ENCODE measurements at regions not wholly inside any gene's neighbourhood (a gene's known extent, or its start where the extent isn't known, plus 50 kb on each side); places are given as distances from the start of the nearest gene placed in this dataset.
A peak's percentile ranks its signal among the peaks of the same experiment; 100 is the strongest.

DNA sequence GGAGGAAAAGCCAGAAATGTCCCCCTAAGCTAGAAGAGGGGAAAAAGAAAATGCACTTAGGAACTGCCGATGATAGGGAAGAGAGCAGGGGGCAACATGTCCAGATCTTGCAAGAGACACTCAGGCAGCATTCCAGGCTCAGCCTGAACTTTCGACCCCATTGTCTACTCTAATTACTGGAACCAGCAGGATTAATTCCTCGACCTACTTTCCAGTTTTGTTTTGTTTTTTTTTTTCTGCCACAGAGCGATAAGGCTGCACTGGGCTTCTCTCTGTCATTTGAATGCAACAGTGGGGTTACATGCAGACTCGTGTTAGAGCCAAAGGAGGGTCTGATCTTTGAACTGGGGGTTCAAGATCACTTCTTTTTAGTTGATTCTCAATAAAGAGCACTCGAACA lies 68.7 kb upstream of the MED13L start:
- Histone ChIP-seq H3K27me3 (ENCODE audit: control insufficient read depth, insufficient read depth, low read length) (no peaks in the 10 kb centered on the region), H3K27ac (ENCODE audit: low read length) (no peak overlapping the region), H3K36me3 (ENCODE audit: control insufficient read depth, insufficient read depth, low read length) (no peaks in the 10 kb centered on the region), H3K4me3 (ENCODE audit: low read length) (no peak overlapping the region), H3K9me3 (replicated peaks; ENCODE audit: control insufficient read depth, low read depth, low read length) (peaks cover 6% of the 10 kb centered on the region), H3K4me1 (ENCODE audit: control insufficient read depth, insufficient read depth, low read length) (peaks cover 3% of the 10 kb centered on the region)
- 34% methylated on average over 3 of the region's 6 CpGs for WGBS (ENCODE audit: insufficient coverage)
- DNase-seq, result peak; percentile 58

GRCh38 chr12:116346741-116347140 lies 69.2 kb upstream of the MED13L start:
- no peak overlapping the region for H3K4me3 ChIP-seq (ENCODE audit: low read length)
- no peak overlapping the region for H3K27ac ChIP-seq (ENCODE audit: low read length)
- no peaks in the 10 kb centered on the region for H3K36me3 ChIP-seq (ENCODE audit: control insufficient read depth, insufficient read depth, low read length)
- peaks cover 6% of the 10 kb centered on the region for H3K9me3 ChIP-seq (replicated peaks; ENCODE audit: control insufficient read depth, low read depth, low read length)
- DNase-seq, result peak; percentile 76
- no peaks in the 10 kb centered on the region for H3K27me3 ChIP-seq (ENCODE audit: control insufficient read depth, insufficient read depth, low read length)
- peaks cover 3% of the 10 kb centered on the region for H3K4me1 ChIP-seq (ENCODE audit: control insufficient read depth, insufficient read depth, low read length)
- no CpG with 5 or more reads among the region's 4 CpGs for WGBS (ENCODE audit: insufficient coverage)

- no peak overlapping the region for H3K4me3 ChIP-seq (ENCODE audit: low read length)
- no CpG with 5 or more reads among the region's 1 CpG for WGBS (ENCODE audit: insufficient coverage)
- H3K36me3 ChIP-seq (ENCODE audit: control insufficient read depth, insufficient read depth, low read length), result no peaks in the 10 kb centered on the region
- peaks cover 4% of the 10 kb centered on the region for H3K9me3 ChIP-seq (replicated peaks; ENCODE audit: control insufficient read depth, low read depth, low read length)
- H3K4me1 ChIP-seq (ENCODE audit: control insufficient read depth, insufficient read depth, low read length), result peaks cover 3% of the 10 kb centered on the region
- no peak overlapping the region for H3K27ac ChIP-seq (ENCODE audit: low read length)
- DNase-seq, result no peak
- H3K27me3 ChIP-seq (ENCODE audit: control insufficient read depth, insufficient read depth, low read length), result no peaks in the 10 kb centered on the region
These were observed 69.8 kb upstream of the MED13L start for GRCh38 chr12:116347265-116347664.

GRCh38 chr12:116352315-116352835 lies 74.9 kb upstream of the MED13L start:
- H3K4me1 ChIP-seq (ENCODE audit: control insufficient read depth, insufficient read depth, low read length), result no peaks in the 10 kb centered on the region
- H3K27ac ChIP-seq (ENCODE audit: low read length), result no peak overlapping the region
- WGBS (ENCODE audit: insufficient coverage), result 85% methylated on average over 2 of the region's 4 CpGs
- peaks cover 2% of the 10 kb centered on the region for H3K9me3 ChIP-seq (replicated peaks; ENCODE audit: control insufficient read depth, low read depth, low read length)
- H3K4me3 ChIP-seq (ENCODE audit: low read length), result no peak overlapping the region
- H3K27me3 ChIP-seq (ENCODE audit: control insufficient read depth, insufficient read depth, low read length), result no peaks in the 10 kb centered on the region
- DNase-seq, result no peak
- H3K36me3 ChIP-seq (ENCODE audit: control insufficient read depth, insufficient read depth, low read length), result no peaks in the 10 kb centered on the region

- no peak for DNase-seq
- Histone ChIP-seq H3K9me3 (replicated peaks; ENCODE audit: control insufficient read depth, low read depth, low read length) (peaks cover 2% of the 10 kb centered on the region), H3K4me1 (ENCODE audit: control insufficient read depth, insufficient read depth, low read length) (peaks cover 6% of the 10 kb centered on the region), H3K27ac (ENCODE audit: low read length) (no peak overlapping the region), H3K27me3 (ENCODE audit: control insufficient read depth, insufficient read depth, low read length) (no peaks in the 10 kb centered on the region), H3K36me3 (ENCODE audit: control insufficient read depth, insufficient read depth, low read length) (no peaks in the 10 kb centered on the region), H3K4me3 (ENCODE audit: low read length) (no peak overlapping the region)
- no CpG with 5 or more reads among the region's 2 CpGs for WGBS (ENCODE audit: insufficient coverage)
These were observed 76.5 kb upstream of the MED13L start for GRCh38 chr12:116353958-116354357.

DNA sequence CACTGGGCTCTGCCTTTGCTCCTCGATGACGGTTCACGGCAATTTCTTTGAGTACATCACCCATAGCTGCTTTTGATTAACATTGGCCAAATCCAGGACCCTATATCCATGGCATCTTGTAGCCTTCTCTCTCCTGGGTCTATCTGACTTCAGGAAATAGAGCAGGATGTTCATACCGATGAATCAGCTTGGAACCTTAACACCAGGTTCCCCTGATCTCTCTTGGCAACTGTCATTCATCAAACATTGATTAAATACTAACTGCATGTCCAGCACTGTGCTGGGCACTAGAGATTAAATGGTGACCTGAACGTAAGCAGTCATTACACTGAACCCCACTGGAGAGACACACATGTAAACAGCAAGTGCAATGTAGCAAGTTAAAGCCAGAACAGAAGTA lies 77.0 kb upstream of the MED13L start:
- DNase-seq, result no peak
- H3K4me1 ChIP-seq (ENCODE audit: control insufficient read depth, insufficient read depth, low read length), result peaks cover 12% of the 10 kb centered on the region
- no peaks in the 10 kb centered on the region for H3K36me3 ChIP-seq (ENCODE audit: control insufficient read depth, insufficient read depth, low read length)
- no peaks in the 10 kb centered on the region for H3K27me3 ChIP-seq (ENCODE audit: control insufficient read depth, insufficient read depth, low read length)
- 83% methylated on average over 1 of the region's 5 CpGs for WGBS (ENCODE audit: insufficient coverage)
- H3K9me3 ChIP-seq (replicated peaks; ENCODE audit: control insufficient read depth, low read depth, low read length), result peaks cover 2% of the 10 kb centered on the region
- no peak overlapping the region for H3K4me3 ChIP-seq (ENCODE audit: low read length)
- no peak overlapping the region for H3K27ac ChIP-seq (ENCODE audit: low read length)

DNA sequence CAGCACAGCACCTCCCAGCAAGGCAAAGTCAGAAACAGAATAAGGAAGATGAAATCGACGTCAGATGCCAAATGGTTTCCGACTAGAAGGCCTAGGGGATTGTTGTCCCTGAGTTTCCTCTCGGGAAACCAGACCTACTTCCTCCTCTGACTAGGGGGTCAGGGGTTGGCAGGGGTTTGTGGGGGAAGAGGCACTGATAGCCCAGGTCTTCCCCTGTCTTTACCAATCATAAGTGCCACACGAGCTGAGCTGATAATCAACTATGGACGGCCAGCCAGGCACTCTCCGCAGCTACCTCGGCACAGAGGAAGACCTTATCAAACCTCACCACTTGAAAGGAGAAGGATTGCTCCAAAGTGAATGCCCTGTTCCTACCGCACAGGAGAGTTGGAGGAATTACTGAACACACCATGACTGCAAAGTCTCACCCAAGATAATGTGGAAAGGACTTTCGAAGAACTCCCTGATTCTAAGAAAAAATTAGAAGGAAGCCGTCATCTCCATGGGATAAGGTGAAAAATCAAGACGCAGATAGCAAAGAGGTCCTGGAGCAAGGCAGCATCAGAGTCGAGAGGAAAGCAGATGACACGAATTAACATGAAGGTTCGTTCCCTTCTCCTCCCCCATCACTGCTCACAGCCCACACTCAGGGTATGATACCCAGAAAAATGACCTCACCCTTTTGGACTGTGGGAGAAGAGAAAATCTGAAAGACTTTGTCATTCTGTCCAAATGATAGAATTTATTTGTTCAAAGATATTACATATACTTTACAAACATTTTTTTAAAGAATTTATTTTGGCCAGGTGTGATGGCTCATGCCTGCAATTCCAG lies 77.7 kb upstream of the MED13L start:
- no peak overlapping the region for H3K27ac ChIP-seq (ENCODE audit: low read length)
- WGBS (ENCODE audit: insufficient coverage), result 100% methylated on average over 3 of the region's 15 CpGs
- H3K36me3 ChIP-seq (ENCODE audit: control insufficient read depth, insufficient read depth, low read length), result no peaks in the 10 kb centered on the region
- no peak overlapping the region for H3K4me3 ChIP-seq (ENCODE audit: low read length)
- peaks cover 2% of the 10 kb centered on the region for H3K9me3 ChIP-seq (replicated peaks; ENCODE audit: control insufficient read depth, low read depth, low read length)
- H3K27me3 ChIP-seq (ENCODE audit: control insufficient read depth, insufficient read depth, low read length), result no peaks in the 10 kb centered on the region
- peaks cover 16% of the 10 kb centered on the region for H3K4me1 ChIP-seq (ENCODE audit: control insufficient read depth, insufficient read depth, low read length)
- no peak for DNase-seq

DNA sequence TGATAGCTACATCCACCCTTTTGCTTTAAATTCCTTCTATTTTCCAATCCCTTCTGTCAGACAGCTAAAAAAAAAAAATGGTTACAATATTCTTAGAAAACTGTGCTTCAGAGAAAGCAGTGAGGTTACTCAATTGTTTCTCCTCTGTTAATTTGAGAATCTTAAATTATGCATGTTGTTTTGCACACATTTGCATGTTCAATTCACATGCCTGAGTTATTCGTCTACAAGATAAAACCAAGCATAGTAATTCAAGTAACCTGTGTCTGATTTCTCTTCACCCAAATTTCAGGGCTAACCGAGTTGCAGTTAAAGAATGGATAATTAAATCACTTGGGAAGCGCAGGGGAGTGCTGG lies 81.0 kb upstream of the MED13L start:
- Histone ChIP-seq H3K27ac (ENCODE audit: low read length) (peak overlapping the region; percentile 98), H3K4me3 (ENCODE audit: low read length) (no peak overlapping the region), H3K27me3 (ENCODE audit: control insufficient read depth, insufficient read depth, low read length) (no peaks in the 10 kb centered on the region), H3K36me3 (ENCODE audit: control insufficient read depth, insufficient read depth, low read length) (no peaks in the 10 kb centered on the region), H3K9me3 (replicated peaks; ENCODE audit: control insufficient read depth, low read depth, low read length) (no peaks in the 10 kb centered on the region), H3K4me1 (ENCODE audit: control insufficient read depth, insufficient read depth, low read length) (peaks cover 30% of the 10 kb centered on the region)
- no peak for DNase-seq
- WGBS (ENCODE audit: insufficient coverage), result no CpG with 5 or more reads among the region's 3 CpGs

- DNase-seq, result peak; percentile 98
- WGBS (ENCODE audit: insufficient coverage), result 4% methylated on average over 3 of the region's 10 CpGs
- Histone ChIP-seq H3K4me3 (ENCODE audit: low read length) (no peak overlapping the region), H3K36me3 (ENCODE audit: control insufficient read depth, insufficient read depth, low read length) (no peaks in the 10 kb centered on the region), H3K9me3 (replicated peaks; ENCODE audit: control insufficient read depth, low read depth, low read length) (no peaks in the 10 kb centered on the region), H3K27ac (ENCODE audit: low read length) (peak overlapping the region; percentile 98), H3K27me3 (ENCODE audit: control insufficient read depth, insufficient read depth, low read length) (no peaks in the 10 kb centered on the region), H3K4me1 (ENCODE audit: control insufficient read depth, insufficient read depth, low read length) (peaks cover 30% of the 10 kb centered on the region)
These were observed 81.6 kb upstream of the MED13L start for GRCh38 chr12:116358893-116359761.

All from muscle of leg (tissue), 3 donors.